Erythroblast (primary cell): ENCODE measurements at regions not wholly inside any gene's neighbourhood (a gene's known extent, or its start where the extent isn't known, plus 50 kb on each side); places are given as distances from the start of the nearest gene placed in this dataset.

Source experiments
- DNase-seq, 2 experiments: peaks; one replicate each; lab custom pipeline; 2025; lab: John Stamatoyannopoulos, UW
- GATA1 ChIP-seq: IDR thresholded peaks from 2 replicates; pipeline ENCODE4 v1.6.1; 2011; ENCODE audit warnings: low read depth, mild to moderate bottlenecking, control low read depth, low read length, moderate library complexity
- POLR2A ChIP-seq: IDR thresholded peaks from 2 replicates; pipeline ENCODE4 v1.6.1; 2011; ENCODE audit warnings: mild to moderate bottlenecking, low read length

GRCh38 chr17:79180358-79181005, 105.9 kb downstream of the ENGASE start:
- TF ChIP-seq POLR2A (no peak), GATA1 (no peak)
- no peak for DNase-seq

- TF ChIP-seq GATA1 (no peak), POLR2A (no peak)
- DNase-seq: no peak
Measured at GRCh38 chr17:79179334-79179733, 104.7 kb downstream of the ENGASE start.

GRCh38 chr17:79177877-79178276, 103.3 kb downstream of the ENGASE start:
- DNase-seq: no peak
- TF ChIP-seq POLR2A (no peak), GATA1 (no peak)

- DNase-seq: no peak
- TF ChIP-seq POLR2A (no peak), GATA1 (no peak)
Measured at GRCh38 chr17:79176792-79177601, 102.4 kb downstream of the ENGASE start.

GRCh38 chr17:79174905-79175856, 100.6 kb downstream of the ENGASE start:
- TF ChIP-seq POLR2A (no peak), GATA1 (no peak)
- DNase-seq: no peak

- no peak for DNase-seq
- no peak for TF ChIP-seq POLR2A
- TF ChIP-seq GATA1: no peak
Measured at GRCh38 chr17:79174193-79174765, 99.7 kb downstream of the ENGASE start.

- no peak for TF ChIP-seq GATA1
- no peak for TF ChIP-seq POLR2A
- no peak for DNase-seq
Measured at GRCh38 chr17:79171188-79171587, 96.6 kb downstream of the ENGASE start.

- no peak for TF ChIP-seq POLR2A
- no peak for TF ChIP-seq GATA1
- no peak for DNase-seq
Measured at GRCh38 chr17:79169861-79170260, 95.2 kb downstream of the ENGASE start.

GRCh38 chr17:79169366-79169765, 94.7 kb downstream of the ENGASE start:
- DNase-seq: no peak
- TF ChIP-seq POLR2A (no peak), GATA1 (no peak)

- TF ChIP-seq POLR2A: no peak
- no peak for TF ChIP-seq GATA1
- no peak for DNase-seq
Measured at GRCh38 chr17:79168486-79169055, 93.9 kb downstream of the ENGASE start.

GRCh38 chr17:79167486-79167885, 92.9 kb downstream of the ENGASE start:
- TF ChIP-seq GATA1 (no peak), POLR2A (no peak)

GRCh38 chr17:79165756-79166473, 91.3 kb downstream of the ENGASE start:
- DNase-seq: no peak
- TF ChIP-seq POLR2A: no peak
- TF ChIP-seq GATA1: no peak

More at GRCh38 chr17:79167486-79167885, 92.9 kb downstream of the ENGASE start:
- DNase-seq: no peak
